ENCODE measurements at regions not wholly inside any gene's neighbourhood (a gene's known extent, or its start where the extent isn't known, plus 50 kb on each side); places are given as distances from the start of the nearest gene placed in this dataset.

GRCh38 chr4:125979950-125980349 is 665.2 kb downstream of the FAT4 start:
- TF ChIP-seq EZH2 (IDR thresholded peaks at IDR 0.05; ENCODE audit: insufficient read depth, poor library complexity, severe bottlenecking) (no peak), EZH2phosphoT487 (IDR thresholded peaks at IDR 0.05; ENCODE audit: insufficient read depth, low read depth) (no peak)

All from GM23248 (cell line).